Parathyroid adenoma (tissue), 2 donors: ENCODE measurements at regions not wholly inside any gene's neighbourhood (a gene's known extent, or its start where the extent isn't known, plus 50 kb on each side); places are given as distances from the start of the nearest gene placed in this dataset.

Source experiments
- H2AFZ ChIP-seq: fragments of 300-600 bp; sonication (generic); one replicate; pipeline ENCODE4 v1.7.0; 2017; ENCODE audit warnings: antibody characterized with exemption, mild to moderate bottlenecking
- H3K27ac ChIP-seq: fragments of 300-600 bp; sonication (generic); one replicate; pipeline ENCODE4 v1.7.0; 2017
- H3K27me3 ChIP-seq: fragments of 300-600 bp; sonication (generic); one replicate; pipeline ENCODE4 v1.7.0; 2017; ENCODE audit warnings: low read length; ENCODE audit not compliant: control insufficient read depth, insufficient read depth
- H3K36me3 ChIP-seq: fragments of 300-600 bp; sonication (generic); one replicate; pipeline ENCODE4 v1.7.0; 2017; ENCODE audit warnings: low read length; ENCODE audit not compliant: control insufficient read depth, insufficient read depth
- H3K4me1 ChIP-seq: fragments of 300-600 bp; sonication (generic); one replicate; pipeline ENCODE4 v1.7.0; 2017; ENCODE audit warnings: control low read depth
- H3K4me2 ChIP-seq: fragments of 300-600 bp; sonication (generic); one replicate; pipeline ENCODE4 v1.7.0; 2017; ENCODE audit warnings: low read length
- H3K4me3 ChIP-seq: fragments of 300-600 bp; sonication (generic); one replicate; pipeline ENCODE4 v1.7.0; 2017; ENCODE audit warnings: low read depth, low read length
- H3K79me2 ChIP-seq: fragments of 300-600 bp; sonication (generic); one replicate; pipeline ENCODE4 v1.7.0; 2017; ENCODE audit warnings: control low read depth
- H3K9ac ChIP-seq: fragments of 300-600 bp; sonication (generic); one replicate; pipeline ENCODE4 v1.7.0; 2017; ENCODE audit warnings: mild to moderate bottlenecking
- H3K9me3 ChIP-seq: fragments of 300-600 bp; sonication (generic); one replicate; pipeline ENCODE4 v1.7.0; 2017; ENCODE audit warnings: low read length; ENCODE audit not compliant: control insufficient read depth
- CTCF ChIP-seq: fragments of 300-600 bp; sonication (generic); IDR thresholded peaks from one replicate; pipeline ENCODE4 v1.7.0; 2017; ENCODE audit warnings: antibody characterized with exemption, mild to moderate bottlenecking
- donor health status: primary hyperparathyroidism.

- H3K4me1 ChIP-seq = no peaks in the 10 kb centered on the region
- no peak overlapping the region for H3K4me2 ChIP-seq
- H3K79me2 ChIP-seq = no peaks in the 10 kb centered on the region
- no peaks in the 10 kb centered on the region for H3K9me3 ChIP-seq
- H3K27me3 ChIP-seq = no peaks in the 10 kb centered on the region
- no peak overlapping the region for H3K4me3 ChIP-seq
- no peak for TF ChIP-seq CTCF
- no peaks in the 10 kb centered on the region for H3K36me3 ChIP-seq
- no peak overlapping the region for H2AFZ ChIP-seq
- H3K9ac ChIP-seq = no peak overlapping the region
- H3K27ac ChIP-seq = no peak overlapping the region
Measured at GRCh38 chr7:81317741-81318140, 398.9 kb upstream of the SEMA3C start.

- H3K4me1 ChIP-seq = no peaks in the 10 kb centered on the region
- no peak overlapping the region for H2AFZ ChIP-seq
- no peaks in the 10 kb centered on the region for H3K36me3 ChIP-seq
- no peak overlapping the region for H3K4me2 ChIP-seq
- H3K79me2 ChIP-seq = no peaks in the 10 kb centered on the region
- no peak overlapping the region for H3K4me3 ChIP-seq
- no peaks in the 10 kb centered on the region for H3K9me3 ChIP-seq
- H3K9ac ChIP-seq = no peak overlapping the region
- H3K27ac ChIP-seq = no peak overlapping the region
- H3K27me3 ChIP-seq = no peaks in the 10 kb centered on the region
- TF ChIP-seq CTCF = no peak
Measured at GRCh38 chr7:81308643-81309322, 389.9 kb upstream of the SEMA3C start.

GRCh38 chr7:81301815-81302214, 383.0 kb upstream of the SEMA3C start:
- no peak for TF ChIP-seq CTCF
- no peaks in the 10 kb centered on the region for H3K27me3 ChIP-seq
- no peaks in the 10 kb centered on the region for H3K36me3 ChIP-seq
- no peaks in the 10 kb centered on the region for H3K79me2 ChIP-seq
- H2AFZ ChIP-seq = no peak overlapping the region
- H3K9ac ChIP-seq = no peak overlapping the region
- no peak overlapping the region for H3K4me2 ChIP-seq
- H3K4me3 ChIP-seq = no peak overlapping the region
- no peak overlapping the region for H3K27ac ChIP-seq
- H3K9me3 ChIP-seq = no peaks in the 10 kb centered on the region
- H3K4me1 ChIP-seq = no peaks in the 10 kb centered on the region

- TF ChIP-seq CTCF = no peak
- Histone ChIP-seq H3K9me3 (no peaks in the 10 kb centered on the region), H3K27ac (no peak overlapping the region), H2AFZ (no peak overlapping the region), H3K27me3 (no peaks in the 10 kb centered on the region), H3K36me3 (no peaks in the 10 kb centered on the region), H3K79me2 (no peaks in the 10 kb centered on the region), H3K4me3 (no peak overlapping the region), H3K9ac (no peak overlapping the region), H3K4me2 (no peak overlapping the region), H3K4me1 (no peaks in the 10 kb centered on the region)
Measured at GRCh38 chr7:81300753-81301152, 381.9 kb upstream of the SEMA3C start.

- Histone ChIP-seq H2AFZ (no peak overlapping the region), H3K27me3 (no peaks in the 10 kb centered on the region), H3K36me3 (no peaks in the 10 kb centered on the region), H3K9ac (no peak overlapping the region), H3K4me1 (no peaks in the 10 kb centered on the region), H3K79me2 (no peaks in the 10 kb centered on the region), H3K27ac (no peak overlapping the region), H3K4me2 (no peak overlapping the region), H3K4me3 (no peak overlapping the region), H3K9me3 (no peaks in the 10 kb centered on the region)
- no peak for TF ChIP-seq CTCF
Measured at GRCh38 chr7:81299711-81300110, 380.9 kb upstream of the SEMA3C start.
